ENCODE measurements at regions not wholly inside any gene's neighbourhood (a gene's known extent, or its start where the extent isn't known, plus 50 kb on each side); places are given as distances from the start of the nearest gene placed in this dataset.

GRCh38 chr7:101681170-101682007 is 52.3 kb upstream of the MYL10 start (continued):
- TF ChIP-seq ZBTB43 (CRISPR knock-in tag; IDR thresholded peaks at IDR 0.05) = no peak
- TF ChIP-seq ARID4B (CRISPR knock-in tag; IDR thresholded peaks at IDR 0.05; ENCODE audit: borderline replicate concordance) = no peak
- TF ChIP-seq ZNF138 (CRISPR knock-in tag; conservative IDR thresholded peaks at IDR 0.05) = no peak
- no peak for TF ChIP-seq USF2 (CRISPR knock-in tag; IDR thresholded peaks at IDR 0.05)
- no peak for TF ChIP-seq ZNF219 (CRISPR knock-in tag; IDR thresholded peaks at IDR 0.05; ENCODE audit: borderline replicate concordance)
- no peak for TF ChIP-seq GABPB1 (CRISPR knock-in tag; IDR thresholded peaks at IDR 0.05)
- TF ChIP-seq ZNF532 (CRISPR knock-in tag; IDR thresholded peaks at IDR 0.05; ENCODE audit: borderline replicate concordance) = no peak
- no peak for TF ChIP-seq IRF1 (CRISPR knock-in tag; IDR thresholded peaks at IDR 0.05)
- TF ChIP-seq ZSCAN18 (CRISPR knock-in tag; IDR thresholded peaks at IDR 0.05) = no peak
- TF ChIP-seq RELA (CRISPR knock-in tag; IDR thresholded peaks at IDR 0.05; ENCODE audit: borderline replicate concordance) = no peak
- TF ChIP-seq NR1H2 (CRISPR knock-in tag; IDR thresholded peaks at IDR 0.05) = no peak

GRCh38 chr7:101684983-101685330 is 55.9 kb upstream of the MYL10 start:
- peaks cover 3% of the 10 kb centered on the region; the same call in 1 of the 2 replicates for H3K4me1 Mint-ChIP-seq
- ChIA-PET CTCF (interaction anchor here (1.2 to 1.5 kb wide), 2 partner anchors 82 to 146 kb away, joined by 3 to 4 read pairs; no protein-coding TSS in a partner anchor), POLR2A (no interaction called here)
- ATAC-seq (no peak), DNase-seq (ENCODE audit: low spot score) (no peak)
- no peaks in the 10 kb centered on the region for H3K9me3 Mint-ChIP-seq
- H3K27me3 Mint-ChIP-seq (ENCODE audit: low read depth) = peaks cover 7% of the 10 kb centered on the region
- H3K36me3 Mint-ChIP-seq = no peaks in the 10 kb centered on the region
- H3K4me3 Mint-ChIP-seq = no peak overlapping the region
- no peak overlapping the region for H3K27ac Mint-ChIP-seq
- no peak for TF ChIP-seq NR3C1 (CRISPR knock-in tag; conservative IDR thresholded peaks at IDR 0.05; ENCODE audit: low read depth)
- TF ChIP-seq HMGA2 (CRISPR knock-in tag; IDR thresholded peaks at IDR 0.05) = no peak
- no peak for TF ChIP-seq ZNF423 (CRISPR knock-in tag; IDR thresholded peaks at IDR 0.05)
- no peak for TF ChIP-seq CDX4 (CRISPR knock-in tag; IDR thresholded peaks at IDR 0.05; ENCODE audit: borderline replicate concordance)
- TF ChIP-seq JAZF1 (CRISPR knock-in tag; IDR thresholded peaks at IDR 0.05) = no peak
- TF ChIP-seq SP1 (CRISPR knock-in tag; conservative IDR thresholded peaks at IDR 0.05) = no peak
- no peak for TF ChIP-seq CREB1 (CRISPR knock-in tag; IDR thresholded peaks at IDR 0.05)
- TF ChIP-seq ZNF219 (CRISPR knock-in tag; IDR thresholded peaks at IDR 0.05; ENCODE audit: borderline replicate concordance) = no peak
- no peak for TF ChIP-seq ZBTB43 (CRISPR knock-in tag; IDR thresholded peaks at IDR 0.05)
- TF ChIP-seq CBFB (CRISPR knock-in tag; IDR thresholded peaks at IDR 0.05; ENCODE audit: low read depth) = no peak
- TF ChIP-seq MXD4 (CRISPR knock-in tag; IDR thresholded peaks at IDR 0.05; ENCODE audit: borderline replicate concordance) = no peak
